GM23338 (cell line): ENCODE measurements at regions not wholly inside any gene's neighbourhood (a gene's known extent, or its start where the extent isn't known, plus 50 kb on each side); places are given as distances from the start of the nearest gene placed in this dataset.

Experiments used
- ATAC-seq: fragments of 200-7000 bp; cut with Tn5 transposase; 3 replicates; pipeline ENCODE4 v1.9.1; 2020
- DNase-seq: peaks from one replicate; pipeline ENCODE4 v3.0.0-alpha.2; 2015; ENCODE audit warnings: low spot score
- H2AFZ ChIP-seq: fragments of 200-600 bp; sonication (generic); 2 replicates; pipeline ENCODE4 v1.8.0; 2016; ENCODE audit warnings: antibody characterized with exemption, mild to moderate bottlenecking, moderate library complexity
- H3F3A ChIP-seq: fragments of 200-600 bp; sonication (generic); replicated peaks from 2 replicates; pipeline ENCODE4 v1.8.0; 2017; ENCODE audit warnings: antibody characterized with exemption, mixed run types, low read depth
- H3K27ac ChIP-seq: fragments of 200-600 bp; sonication (generic); 2 replicates; pipeline ENCODE4 v1.6.1; 2016; ENCODE audit warnings: low read depth
- H3K27me3 ChIP-seq: fragments of 200-600 bp; sonication (generic); 2 replicates; pipeline ENCODE4 v1.8.0; 2016; ENCODE audit warnings: mild to moderate bottlenecking, mixed run types, moderate library complexity; ENCODE audit not compliant: insufficient read depth
- H3K36me3 ChIP-seq: fragments of 200-600 bp; sonication (generic); 2 replicates; pipeline ENCODE4 v1.8.0; 2016; ENCODE audit warnings: mild to moderate bottlenecking; ENCODE audit not compliant: insufficient read depth
- H3K4me1 ChIP-seq: fragments of 200-600 bp; sonication (generic); 2 replicates; pipeline ENCODE4 v1.8.0; 2016; ENCODE audit warnings: mild to moderate bottlenecking, moderate library complexity; ENCODE audit not compliant: insufficient read depth
- H3K4me2 ChIP-seq: fragments of 200-600 bp; sonication (generic); 2 replicates; pipeline ENCODE4 v1.7.1; 2017; ENCODE audit warnings: mixed run types
- H3K4me3 ChIP-seq: fragments of 200-600 bp; sonication (generic); 2 replicates; pipeline ENCODE4 v1.6.1; 2016; ENCODE audit warnings: mixed run types
- H3K79me2 ChIP-seq: fragments of 200-600 bp; sonication (generic); replicated peaks from 2 replicates; pipeline ENCODE4 v1.8.0; 2017; ENCODE audit warnings: mild to moderate bottlenecking; ENCODE audit not compliant: insufficient read depth
- H3K9me2 ChIP-seq: fragments of 200-600 bp; sonication (generic); 2 replicates; pipeline ENCODE4 v1.8.0; 2017; ENCODE audit not compliant: insufficient read depth
- H4K20me1 ChIP-seq: fragments of 200-600 bp; sonication (generic); replicated peaks from 2 replicates; pipeline ENCODE4 v1.8.0; 2017; ENCODE audit warnings: mild to moderate bottlenecking; ENCODE audit not compliant: insufficient read depth
- H3K27ac Mint-ChIP-seq: 2 replicates; pipeline ENCODE4 v1.8.0; 2020; ENCODE audit warnings: inconsistent platforms, mild to moderate bottlenecking, moderate library complexity, mixed read lengths
- H3K27me3 Mint-ChIP-seq: 3 replicates; pipeline ENCODE4 v1.8.0; 2022; ENCODE audit warnings: low read depth, mild to moderate bottlenecking, moderate library complexity, mixed read lengths, inconsistent platforms; ENCODE audit not compliant: insufficient read depth, poor library complexity
- H3K36me3 Mint-ChIP-seq: 3 replicates; pipeline ENCODE4 v1.8.0; 2021; ENCODE audit warnings: low read depth, mild to moderate bottlenecking, inconsistent platforms, moderate library complexity, mixed read lengths
- H3K4me1 Mint-ChIP-seq: 3 replicates; pipeline ENCODE4 v1.8.0; 2020; ENCODE audit warnings: mild to moderate bottlenecking, inconsistent platforms, mixed read lengths
- H3K4me3 Mint-ChIP-seq: 3 replicates; pipeline ENCODE4 v1.8.0; 2021; ENCODE audit warnings: moderate library complexity, mild to moderate bottlenecking, inconsistent platforms, mixed read lengths
- H3K9me3 Mint-ChIP-seq: 3 replicates; pipeline ENCODE4 v1.8.0; 2020; ENCODE audit warnings: moderate library complexity, mild to moderate bottlenecking, inconsistent platforms, mixed read lengths
- CREB1 ChIP-seq: fragments of 250-450 bp; sonication (Bioruptor Pico); IDR thresholded peaks from 2 replicates; pipeline ENCODE4 v1.5.0; 2020; ENCODE audit warnings: low read depth, mild to moderate bottlenecking, moderate library complexity
- EZH2 ChIP-seq: fragments of 200-600 bp; sonication (generic); IDR thresholded peaks from one replicate; pipeline ENCODE4 v1.8.0; 2017; ENCODE audit warnings: antibody characterized with exemption, mild to moderate bottlenecking, low read depth; ENCODE audit not compliant: unreplicated experiment
- JUNB ChIP-seq: IDR thresholded peaks from one replicate; pipeline ENCODE4 v1.6.1; 2016; ENCODE audit warnings: antibody characterized with exemption; ENCODE audit not compliant: unreplicated experiment
- NANOG ChIP-seq: IDR thresholded peaks from 2 replicates; pipeline ENCODE4 v1.6.1; 2016; ENCODE audit warnings: antibody characterized with exemption, borderline replicate concordance
- ZNF114 ChIP-seq: fragments of 250-450 bp; sonication (Bioruptor Pico); IDR thresholded peaks from 2 replicates; pipeline ENCODE4 v1.5.0; 2020; ENCODE audit warnings: mild to moderate bottlenecking, moderate library complexity
- TF ChIP-seq, protein P1 (sequence below): IDR thresholded peaks from one replicate; pipeline ENCODE4 v1.6.1; 2018; ENCODE audit warnings: antibody characterized with exemption; ENCODE audit not compliant: unreplicated experiment
- TF ChIP-seq, protein P2 (sequence below), 2 experiments: fragments of 200-600 bp in 1 of 2; sonication (generic) in 1 of 2; conservative IDR thresholded peaks; 2 replicates each; pipeline versions ENCODE4 v1.5.1 to v1.6.1; 2016 to 2017; ENCODE audit warnings: antibody characterized with exemption in 2 of 2, low read depth in 2 of 2, mild to moderate bottlenecking in 2 of 2, moderate library complexity in 1 of 2
- TF ChIP-seq, protein P3 (sequence below): IDR thresholded peaks from 2 replicates; pipeline ENCODE4 v1.6.1; 2016; ENCODE audit warnings: antibody characterized with exemption

DNA sequence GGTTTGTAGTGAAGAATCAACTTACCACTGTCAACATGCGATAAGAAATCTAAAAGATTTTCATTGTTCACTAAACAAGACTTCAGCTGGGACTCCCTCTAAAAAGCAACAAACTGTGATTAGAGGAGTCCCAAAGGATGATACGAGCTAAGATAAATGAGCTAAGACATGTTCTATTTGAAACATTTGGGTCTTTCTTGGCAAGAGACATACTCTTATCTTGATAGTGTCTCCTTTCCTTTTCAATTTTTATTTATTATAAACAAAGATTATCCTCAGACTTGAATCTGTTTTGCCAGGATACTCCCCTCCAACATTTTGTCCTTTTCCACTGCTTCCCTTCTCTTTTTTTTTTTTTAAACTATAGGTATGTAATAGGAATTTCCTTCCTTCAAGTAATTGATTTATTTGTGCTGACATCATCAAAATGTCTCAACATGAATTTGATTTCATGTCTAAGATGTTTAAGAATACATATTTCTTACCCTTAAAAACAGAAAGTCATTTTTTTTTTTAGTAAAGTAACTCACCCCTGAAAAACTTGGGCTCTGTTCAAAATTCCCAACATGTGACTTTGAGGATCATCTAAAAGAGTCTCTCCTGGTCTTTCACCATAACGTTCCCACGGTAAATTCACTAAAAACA, 158.4 kb upstream of the NRP1 start (continued):
- TF ChIP-seq, protein P1, sequence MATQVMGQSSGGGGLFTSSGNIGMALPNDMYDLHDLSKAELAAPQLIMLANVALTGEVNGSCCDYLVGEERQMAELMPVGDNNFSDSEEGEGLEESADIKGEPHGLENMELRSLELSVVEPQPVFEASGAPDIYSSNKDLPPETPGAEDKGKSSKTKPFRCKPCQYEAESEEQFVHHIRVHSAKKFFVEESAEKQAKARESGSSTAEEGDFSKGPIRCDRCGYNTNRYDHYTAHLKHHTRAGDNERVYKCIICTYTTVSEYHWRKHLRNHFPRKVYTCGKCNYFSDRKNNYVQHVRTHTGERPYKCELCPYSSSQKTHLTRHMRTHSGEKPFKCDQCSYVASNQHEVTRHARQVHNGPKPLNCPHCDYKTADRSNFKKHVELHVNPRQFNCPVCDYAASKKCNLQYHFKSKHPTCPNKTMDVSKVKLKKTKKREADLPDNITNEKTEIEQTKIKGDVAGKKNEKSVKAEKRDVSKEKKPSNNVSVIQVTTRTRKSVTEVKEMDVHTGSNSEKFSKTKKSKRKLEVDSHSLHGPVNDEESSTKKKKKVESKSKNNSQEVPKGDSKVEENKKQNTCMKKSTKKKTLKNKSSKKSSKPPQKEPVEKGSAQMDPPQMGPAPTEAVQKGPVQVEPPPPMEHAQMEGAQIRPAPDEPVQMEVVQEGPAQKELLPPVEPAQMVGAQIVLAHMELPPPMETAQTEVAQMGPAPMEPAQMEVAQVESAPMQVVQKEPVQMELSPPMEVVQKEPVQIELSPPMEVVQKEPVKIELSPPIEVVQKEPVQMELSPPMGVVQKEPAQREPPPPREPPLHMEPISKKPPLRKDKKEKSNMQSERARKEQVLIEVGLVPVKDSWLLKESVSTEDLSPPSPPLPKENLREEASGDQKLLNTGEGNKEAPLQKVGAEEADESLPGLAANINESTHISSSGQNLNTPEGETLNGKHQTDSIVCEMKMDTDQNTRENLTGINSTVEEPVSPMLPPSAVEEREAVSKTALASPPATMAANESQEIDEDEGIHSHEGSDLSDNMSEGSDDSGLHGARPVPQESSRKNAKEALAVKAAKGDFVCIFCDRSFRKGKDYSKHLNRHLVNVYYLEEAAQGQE = no peak
- TF ChIP-seq, protein P2, sequence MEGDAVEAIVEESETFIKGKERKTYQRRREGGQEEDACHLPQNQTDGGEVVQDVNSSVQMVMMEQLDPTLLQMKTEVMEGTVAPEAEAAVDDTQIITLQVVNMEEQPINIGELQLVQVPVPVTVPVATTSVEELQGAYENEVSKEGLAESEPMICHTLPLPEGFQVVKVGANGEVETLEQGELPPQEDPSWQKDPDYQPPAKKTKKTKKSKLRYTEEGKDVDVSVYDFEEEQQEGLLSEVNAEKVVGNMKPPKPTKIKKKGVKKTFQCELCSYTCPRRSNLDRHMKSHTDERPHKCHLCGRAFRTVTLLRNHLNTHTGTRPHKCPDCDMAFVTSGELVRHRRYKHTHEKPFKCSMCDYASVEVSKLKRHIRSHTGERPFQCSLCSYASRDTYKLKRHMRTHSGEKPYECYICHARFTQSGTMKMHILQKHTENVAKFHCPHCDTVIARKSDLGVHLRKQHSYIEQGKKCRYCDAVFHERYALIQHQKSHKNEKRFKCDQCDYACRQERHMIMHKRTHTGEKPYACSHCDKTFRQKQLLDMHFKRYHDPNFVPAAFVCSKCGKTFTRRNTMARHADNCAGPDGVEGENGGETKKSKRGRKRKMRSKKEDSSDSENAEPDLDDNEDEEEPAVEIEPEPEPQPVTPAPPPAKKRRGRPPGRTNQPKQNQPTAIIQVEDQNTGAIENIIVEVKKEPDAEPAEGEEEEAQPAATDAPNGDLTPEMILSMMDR (conservative IDR thresholded peaks at IDR 0.05; ENCODE audit: low read depth in 2 of 2) = no peak
- TF ChIP-seq JUNB (no peak), ZNF114 (CRISPR knock-in tag) (no peak), EZH2 (no peak)

DNA sequence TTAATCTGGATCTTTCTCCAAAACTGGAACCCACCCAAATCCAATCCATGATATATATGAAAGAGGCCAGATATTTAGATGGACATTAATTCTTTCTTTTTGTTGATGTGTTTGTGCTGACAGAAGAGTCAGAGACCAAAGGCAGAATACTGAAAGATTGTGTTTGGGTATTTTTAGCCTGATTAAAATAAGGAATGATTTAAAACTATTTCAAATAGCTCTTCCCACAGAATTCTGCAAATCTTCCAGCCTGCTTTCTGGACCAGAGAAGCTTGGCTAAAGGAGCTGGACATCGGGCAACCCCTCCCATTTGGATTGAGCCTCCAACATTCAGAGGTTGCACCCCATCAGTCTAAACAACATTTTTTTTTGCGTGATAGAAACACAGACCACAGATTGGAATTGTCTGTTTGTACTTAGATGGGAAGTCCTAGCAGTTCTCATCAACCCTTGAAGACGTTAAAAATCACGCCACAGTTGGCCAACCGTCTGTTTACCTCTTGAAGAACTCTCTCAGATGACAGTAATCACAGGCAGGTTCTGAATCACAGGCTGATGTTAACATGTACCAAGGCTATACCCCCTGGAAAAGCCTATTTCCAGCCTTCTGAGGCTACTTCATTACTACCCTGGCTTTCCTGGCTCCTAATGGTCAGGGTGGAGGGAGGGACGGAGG, 155.2 kb upstream of the NRP1 start:
- H3K36me3 ChIP-seq = no peaks in the 10 kb centered on the region
- H3K27ac Mint-ChIP-seq = no peak overlapping the region
- 0 out of 2 replicates have a peak overlapping the region, but pooled peaks have one; percentile 44 for H2AFZ ChIP-seq
- H3K4me1 ChIP-seq = peaks cover 11% of the 10 kb centered on the region
- no peak overlapping the region for H3K27ac ChIP-seq
- H3F3A ChIP-seq = no peaks in the 10 kb centered on the region
- no peaks in the 10 kb centered on the region for H3K79me2 ChIP-seq
- peaks cover 2% of the 10 kb centered on the region for H3K9me2 ChIP-seq
- no peaks in the 10 kb centered on the region for H3K36me3 Mint-ChIP-seq
- H3K9me3 Mint-ChIP-seq = peaks cover 4% of the 10 kb centered on the region; the same call in 1 of the 3 replicates
- H3K4me1 Mint-ChIP-seq = peaks cover 23% of the 10 kb centered on the region
- H4K20me1 ChIP-seq = no peaks in the 10 kb centered on the region
- no peak overlapping the region for H3K4me3 Mint-ChIP-seq
- TF ChIP-seq, protein P2 (conservative IDR thresholded peaks at IDR 0.05; ENCODE audit: low read depth in 2 of 2) = no peak
- TF ChIP-seq, protein P1 = no peak
- TF ChIP-seq ZNF114 (CRISPR knock-in tag) (no peak), EZH2 (no peak), NANOG (no peak), CREB1 (CRISPR knock-in tag) (no peak)
- TF ChIP-seq, protein P3, sequence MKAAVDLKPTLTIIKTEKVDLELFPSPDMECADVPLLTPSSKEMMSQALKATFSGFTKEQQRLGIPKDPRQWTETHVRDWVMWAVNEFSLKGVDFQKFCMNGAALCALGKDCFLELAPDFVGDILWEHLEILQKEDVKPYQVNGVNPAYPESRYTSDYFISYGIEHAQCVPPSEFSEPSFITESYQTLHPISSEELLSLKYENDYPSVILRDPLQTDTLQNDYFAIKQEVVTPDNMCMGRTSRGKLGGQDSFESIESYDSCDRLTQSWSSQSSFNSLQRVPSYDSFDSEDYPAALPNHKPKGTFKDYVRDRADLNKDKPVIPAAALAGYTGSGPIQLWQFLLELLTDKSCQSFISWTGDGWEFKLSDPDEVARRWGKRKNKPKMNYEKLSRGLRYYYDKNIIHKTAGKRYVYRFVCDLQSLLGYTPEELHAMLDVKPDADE = no peak
- H3K27me3 Mint-ChIP-seq = peaks cover 8% of the 10 kb centered on the region
- no peak for DNase-seq
- H3K4me3 ChIP-seq = no peak overlapping the region
- no peak for ATAC-seq
- H3K27me3 ChIP-seq = no peaks in the 10 kb centered on the region
- H3K4me2 ChIP-seq = no peak overlapping the region
